ENCODE measurements at regions not wholly inside any gene's neighbourhood (a gene's known extent, or its start where the extent isn't known, plus 50 kb on each side); places are given as distances from the start of the nearest gene placed in this dataset.

DNA sequence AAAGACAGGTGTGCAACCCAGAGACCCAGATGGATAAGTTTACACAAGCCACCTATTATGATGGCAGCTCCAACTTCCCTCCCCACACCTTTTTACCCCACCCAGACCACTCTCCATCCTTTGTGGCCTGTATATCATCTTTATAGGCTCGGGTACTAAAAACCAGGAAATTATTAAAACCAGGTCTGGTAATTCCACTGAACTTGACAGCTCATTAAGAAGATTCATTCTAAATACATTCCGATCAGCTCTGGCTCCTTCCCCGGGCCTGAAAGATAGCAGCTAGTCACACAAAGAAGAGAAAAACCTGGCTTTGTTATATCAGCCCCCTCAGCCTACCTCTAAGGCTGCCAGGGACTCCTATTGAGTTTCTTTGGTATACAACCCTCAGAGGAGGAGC, 67.9 kb upstream of the API5 start:
- no peak for DNase-seq (ENCODE audit: low spot score)

GRCh38 chr11:43245466-43245865, 66.3 kb upstream of the API5 start:
- no peak for DNase-seq (ENCODE audit: low spot score)

GRCh38 chr11:43250309-43250708, 61.5 kb upstream of the API5 start:
- no peak for DNase-seq (ENCODE audit: low spot score)

GRCh38 chr11:43261775-43262174, 50.0 kb upstream of the API5 start:
- DNase-seq (ENCODE audit: low spot score): no peak
